SU-DHL-6 (cell line): ENCODE measurements at regions not wholly inside any gene's neighbourhood (a gene's known extent, or its start where the extent isn't known, plus 50 kb on each side); places are given as distances from the start of the nearest gene placed in this dataset.

Source experiments
- EZH2phosphoT487 ChIP-seq: fragments of 200-600 bp; sonication (generic), shearing (Covaris generic); conservative IDR thresholded peaks from 2 replicates; pipeline ENCODE4 v1.6.1; 2018; ENCODE audit warnings: mild to moderate bottlenecking, antibody characterized with exemption, low read length, moderate library complexity, mixed read lengths
- TF ChIP-seq, protein P1 (sequence below): fragments of 200-600 bp; sonication (generic); IDR thresholded peaks from one replicate; pipeline ENCODE4 v1.5.1; 2017; ENCODE audit warnings: antibody characterized with exemption, mild to moderate bottlenecking, low read length, moderate library complexity; ENCODE audit not compliant: insufficient read depth, poor library complexity, severe bottlenecking

DNA sequence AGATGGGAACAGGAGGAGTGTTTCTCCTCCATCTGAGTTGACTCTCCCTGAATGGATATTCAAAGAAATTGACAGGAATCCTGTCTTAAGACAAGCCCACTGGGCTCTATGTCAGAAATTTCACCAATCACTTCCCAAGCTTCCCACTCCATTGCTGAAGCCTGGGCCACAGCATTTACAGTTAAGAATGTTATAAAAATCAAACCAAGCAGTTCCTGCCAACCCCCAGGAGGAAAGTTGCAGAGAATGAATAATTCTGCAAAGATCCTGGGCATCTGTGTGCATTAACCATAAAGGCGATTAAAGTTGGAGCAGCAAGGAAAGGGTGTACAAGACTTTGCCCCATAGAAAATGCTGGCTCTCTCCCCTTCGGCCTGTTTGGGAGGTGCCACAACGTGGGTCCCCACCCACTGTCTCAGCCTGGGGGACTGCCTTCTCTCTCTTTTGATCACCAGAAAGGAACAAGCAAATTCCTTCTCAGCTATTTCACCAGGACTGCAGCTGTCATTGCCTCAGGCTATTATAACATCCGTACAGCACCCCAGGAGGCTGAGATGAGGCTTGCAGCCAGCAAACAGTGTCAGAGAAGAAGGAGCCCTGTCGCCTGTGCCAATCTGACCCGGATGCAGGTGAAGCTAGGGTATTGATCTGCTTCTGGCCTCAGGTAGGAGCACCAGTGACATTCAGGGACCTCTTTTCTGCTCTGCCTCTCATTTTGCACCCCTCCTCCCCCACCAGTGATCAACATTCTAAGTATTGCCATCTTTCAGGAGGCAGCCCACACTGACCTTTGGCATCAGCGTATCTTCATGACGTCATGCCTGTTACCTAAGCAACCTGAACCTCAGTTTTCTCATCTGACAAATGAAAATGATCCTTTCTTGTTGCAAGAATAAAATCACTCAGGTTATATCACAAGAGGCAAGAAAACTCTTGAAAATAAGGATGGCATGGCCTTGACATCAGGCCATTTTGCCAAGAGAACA is 219.0 kb downstream of the SH3BP4 start:
- TF ChIP-seq, protein P1, sequence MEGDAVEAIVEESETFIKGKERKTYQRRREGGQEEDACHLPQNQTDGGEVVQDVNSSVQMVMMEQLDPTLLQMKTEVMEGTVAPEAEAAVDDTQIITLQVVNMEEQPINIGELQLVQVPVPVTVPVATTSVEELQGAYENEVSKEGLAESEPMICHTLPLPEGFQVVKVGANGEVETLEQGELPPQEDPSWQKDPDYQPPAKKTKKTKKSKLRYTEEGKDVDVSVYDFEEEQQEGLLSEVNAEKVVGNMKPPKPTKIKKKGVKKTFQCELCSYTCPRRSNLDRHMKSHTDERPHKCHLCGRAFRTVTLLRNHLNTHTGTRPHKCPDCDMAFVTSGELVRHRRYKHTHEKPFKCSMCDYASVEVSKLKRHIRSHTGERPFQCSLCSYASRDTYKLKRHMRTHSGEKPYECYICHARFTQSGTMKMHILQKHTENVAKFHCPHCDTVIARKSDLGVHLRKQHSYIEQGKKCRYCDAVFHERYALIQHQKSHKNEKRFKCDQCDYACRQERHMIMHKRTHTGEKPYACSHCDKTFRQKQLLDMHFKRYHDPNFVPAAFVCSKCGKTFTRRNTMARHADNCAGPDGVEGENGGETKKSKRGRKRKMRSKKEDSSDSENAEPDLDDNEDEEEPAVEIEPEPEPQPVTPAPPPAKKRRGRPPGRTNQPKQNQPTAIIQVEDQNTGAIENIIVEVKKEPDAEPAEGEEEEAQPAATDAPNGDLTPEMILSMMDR, result no peak
- no peak for TF ChIP-seq EZH2phosphoT487
